ENCODE measurements at regions not wholly inside any gene's neighbourhood (a gene's known extent, or its start where the extent isn't known, plus 50 kb on each side); places are given as distances from the start of the nearest gene placed in this dataset.
"Not testable (repeated sequence)": the region's sequence is repeated elsewhere in the genome, so short reads cannot be mapped to it uniquely, and the experiment has no call there.

DNA sequence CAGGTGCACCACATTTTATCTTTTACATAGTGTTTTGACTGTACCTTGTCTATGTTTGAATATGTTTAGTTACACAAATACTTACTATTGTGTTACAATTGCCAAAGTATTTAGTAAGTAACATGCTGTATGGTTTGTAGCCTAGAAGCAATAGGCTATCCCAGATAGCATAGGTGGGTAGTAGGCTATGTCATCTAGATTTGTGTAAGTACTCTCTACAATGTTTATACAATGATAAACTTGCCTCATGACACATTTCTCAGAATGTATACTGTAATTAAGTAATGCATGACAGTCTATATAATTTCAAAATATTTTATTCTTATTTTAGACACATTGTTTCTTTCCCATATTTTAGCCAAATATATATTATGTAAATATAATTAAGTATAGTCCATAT lies 836.8 kb upstream of the CDH9 start:
- DNase-seq (ENCODE audit: extremely low spot score), result no peak
- intact Hi-C loops (cut with DNase I), result no loop called here
- no peak overlapping the region for H3K27ac ChIP-seq (replicated peaks in 1 of 4)
- H3K27me3 ChIP-seq, result no peaks in the 10 kb centered on the region
- no peak overlapping the region for H3K4me3 ChIP-seq
- peaks cover 0 to 9% (median 4%) of the 10 kb centered on the region in 4 donors for H3K9me3 ChIP-seq
- no peaks in the 10 kb centered on the region for H3K36me3 ChIP-seq
- no peak for TF ChIP-seq POLR2AphosphoS5 (IDR thresholded peaks at IDR 0.05)
- TF ChIP-seq EP300 (IDR thresholded peaks at IDR 0.05), result no peak
- TF ChIP-seq, protein P1, sequence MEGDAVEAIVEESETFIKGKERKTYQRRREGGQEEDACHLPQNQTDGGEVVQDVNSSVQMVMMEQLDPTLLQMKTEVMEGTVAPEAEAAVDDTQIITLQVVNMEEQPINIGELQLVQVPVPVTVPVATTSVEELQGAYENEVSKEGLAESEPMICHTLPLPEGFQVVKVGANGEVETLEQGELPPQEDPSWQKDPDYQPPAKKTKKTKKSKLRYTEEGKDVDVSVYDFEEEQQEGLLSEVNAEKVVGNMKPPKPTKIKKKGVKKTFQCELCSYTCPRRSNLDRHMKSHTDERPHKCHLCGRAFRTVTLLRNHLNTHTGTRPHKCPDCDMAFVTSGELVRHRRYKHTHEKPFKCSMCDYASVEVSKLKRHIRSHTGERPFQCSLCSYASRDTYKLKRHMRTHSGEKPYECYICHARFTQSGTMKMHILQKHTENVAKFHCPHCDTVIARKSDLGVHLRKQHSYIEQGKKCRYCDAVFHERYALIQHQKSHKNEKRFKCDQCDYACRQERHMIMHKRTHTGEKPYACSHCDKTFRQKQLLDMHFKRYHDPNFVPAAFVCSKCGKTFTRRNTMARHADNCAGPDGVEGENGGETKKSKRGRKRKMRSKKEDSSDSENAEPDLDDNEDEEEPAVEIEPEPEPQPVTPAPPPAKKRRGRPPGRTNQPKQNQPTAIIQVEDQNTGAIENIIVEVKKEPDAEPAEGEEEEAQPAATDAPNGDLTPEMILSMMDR (IDR thresholded peaks at IDR 0.05), result no peak
- TF ChIP-seq POLR2A (IDR thresholded peaks at IDR 0.05; ENCODE audit: low read depth), result no peak
- H3K4me1 ChIP-seq, result no peaks in the 10 kb centered on the region

DNA sequence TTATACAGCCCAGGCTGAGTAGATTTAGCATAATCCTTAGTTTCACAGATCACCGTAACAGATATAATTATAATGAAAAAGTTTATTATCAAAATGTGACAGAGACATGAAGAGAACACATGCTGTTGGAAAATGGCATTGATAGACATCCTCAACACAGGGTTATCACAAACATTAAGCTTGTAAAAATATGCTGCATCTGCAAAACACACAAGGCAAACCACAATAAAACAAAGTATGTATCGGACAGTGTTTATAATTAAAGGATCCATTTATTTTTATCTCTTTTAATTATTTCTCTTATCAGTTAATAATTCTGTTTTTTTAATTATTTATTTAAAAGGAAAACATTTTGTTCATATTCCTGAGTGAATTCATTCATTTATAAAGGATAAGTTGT lies 829.9 kb upstream of the CDH9 start:
- intact Hi-C loops (cut with DNase I), result no loop called here
- H3K27me3 ChIP-seq, result no peaks in the 10 kb centered on the region
- peaks cover 0 to 4% (median under 1%) of the 10 kb centered on the region in 4 donors for H3K9me3 ChIP-seq
- H3K4me3 ChIP-seq, result no peak overlapping the region
- H3K27ac ChIP-seq (replicated peaks in 1 of 4), result no peak overlapping the region
- H3K36me3 ChIP-seq, result no peaks in the 10 kb centered on the region
- WGBS, result 89% methylated on average over 2 of the region's 2 CpGs
- H3K4me1 ChIP-seq, result no peaks in the 10 kb centered on the region
- DNase-seq (ENCODE audit: extremely low spot score), result no peak
- TF ChIP-seq POLR2A (IDR thresholded peaks at IDR 0.05; ENCODE audit: low read depth) (no peak), POLR2AphosphoS5 (IDR thresholded peaks at IDR 0.05) (no peak), EP300 (IDR thresholded peaks at IDR 0.05) (no peak)
- TF ChIP-seq, protein P1 (IDR thresholded peaks at IDR 0.05), result no peak

DNA sequence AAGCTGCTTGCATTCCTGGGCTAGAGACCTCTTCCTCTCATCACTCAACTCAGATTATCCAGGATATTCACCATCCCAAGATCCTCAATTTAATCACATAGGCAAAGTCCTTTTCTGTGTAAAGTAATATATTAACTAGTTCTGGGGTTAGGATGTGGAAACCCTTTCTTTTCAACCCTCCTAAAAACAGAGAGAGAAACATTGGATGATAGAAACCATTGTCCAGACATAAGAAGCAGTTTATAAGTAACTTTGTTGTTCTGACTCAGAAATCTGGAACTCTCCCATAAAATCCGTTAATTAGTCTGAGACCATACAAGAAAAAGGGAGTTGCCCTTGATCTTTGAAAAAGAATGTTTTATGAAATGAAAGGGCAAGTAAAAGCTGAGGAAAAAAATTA lies 817.1 kb upstream of the CDH9 start:
- H3K36me3 ChIP-seq, result no peaks in the 10 kb centered on the region
- 67% methylated on average over 1 of the region's 1 CpG for WGBS
- TF ChIP-seq POLR2A (IDR thresholded peaks at IDR 0.05; ENCODE audit: low read depth) (no peak), EP300 (IDR thresholded peaks at IDR 0.05) (no peak), POLR2AphosphoS5 (IDR thresholded peaks at IDR 0.05) (no peak)
- TF ChIP-seq, protein P1 (IDR thresholded peaks at IDR 0.05), result no peak
- intact Hi-C loops (cut with DNase I), result no loop called here
- H3K27ac ChIP-seq (replicated peaks in 1 of 4), result no peak overlapping the region
- no peak overlapping the region for H3K4me3 ChIP-seq
- no peak for DNase-seq (ENCODE audit: extremely low spot score)
- H3K27me3 ChIP-seq, result no peaks in the 10 kb centered on the region
- no peaks in the 10 kb centered on the region for H3K4me1 ChIP-seq
- H3K9me3 ChIP-seq, result no peaks in the 10 kb centered on the region

DNA sequence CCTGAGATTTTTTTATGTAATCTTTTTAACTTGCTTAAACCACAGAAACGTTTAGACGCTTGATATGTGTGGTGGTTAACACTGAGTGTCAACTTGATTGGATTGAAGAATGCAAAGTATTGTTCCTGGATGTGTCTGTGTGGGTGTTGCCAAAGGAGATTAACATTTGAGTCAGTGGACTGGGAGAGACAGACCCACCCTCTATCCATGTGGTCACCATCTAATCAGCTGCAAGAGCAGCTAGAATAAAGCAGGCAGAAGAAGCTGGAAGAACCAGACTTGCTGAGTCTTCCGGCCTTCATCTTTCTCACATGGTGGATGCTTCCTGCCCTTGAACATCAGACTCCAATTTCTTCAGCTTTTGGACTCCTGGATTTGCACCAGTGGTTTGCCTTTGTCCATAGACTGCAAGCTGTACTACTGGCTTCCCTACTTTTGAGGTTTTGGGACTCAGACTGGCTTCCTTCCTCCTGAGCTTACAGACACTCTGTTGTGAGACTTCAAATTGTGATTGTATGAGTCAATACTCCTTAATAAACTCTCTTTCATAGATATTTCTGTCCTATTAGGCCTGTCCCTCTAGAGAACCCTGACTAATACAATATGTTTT lies 816.0 kb upstream of the CDH9 start:
- H3K36me3 ChIP-seq, result no peaks in the 10 kb centered on the region
- 63% methylated on average over 3 of the region's 3 CpGs for WGBS
- intact Hi-C loops (cut with DNase I), result no loop called here
- no peaks in the 10 kb centered on the region for H3K9me3 ChIP-seq
- no peak for TF ChIP-seq POLR2AphosphoS5 (IDR thresholded peaks at IDR 0.05)
- H3K4me3 ChIP-seq, result no peak overlapping the region
- no peaks in the 10 kb centered on the region for H3K4me1 ChIP-seq
- DNase-seq (ENCODE audit: extremely low spot score), result no peak
- H3K27ac ChIP-seq (replicated peaks in 1 of 4), result no peak overlapping the region
- H3K27me3 ChIP-seq, result no peaks in the 10 kb centered on the region

DNA sequence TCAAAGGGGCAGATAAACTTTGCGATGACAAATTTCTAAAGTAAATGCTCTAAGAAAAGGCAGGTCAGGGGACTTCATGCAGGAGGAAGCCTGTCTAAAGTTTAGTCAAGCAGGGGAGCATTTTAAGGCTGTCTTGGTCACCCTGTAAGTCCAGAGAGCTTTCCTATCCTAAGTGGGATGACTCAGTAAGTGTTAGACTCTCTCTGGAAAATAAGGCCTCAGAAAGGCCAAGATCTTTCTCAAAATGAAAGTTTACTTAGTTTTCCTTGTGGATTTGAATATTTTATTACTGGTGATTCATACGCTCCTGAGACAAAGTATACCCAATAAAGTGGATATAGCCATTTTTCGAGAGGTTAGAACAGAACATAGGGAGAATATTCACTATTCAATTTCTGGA lies 806.9 kb upstream of the CDH9 start:
- no peak for DNase-seq (ENCODE audit: extremely low spot score)
- Histone ChIP-seq H3K36me3 (no peaks in the 10 kb centered on the region), H3K4me3 (no peak overlapping the region), H3K4me1 (no peaks in the 10 kb centered on the region), H3K9me3 (no peaks in the 10 kb centered on the region), H3K27ac (replicated peaks in 1 of 4) (no peak overlapping the region), H3K27me3 (no peaks in the 10 kb centered on the region)
- 79% methylated on average over 3 of the region's 3 CpGs for WGBS
- TF ChIP-seq POLR2AphosphoS5 (IDR thresholded peaks at IDR 0.05), result no peak
- no peak for TF ChIP-seq EP300 (IDR thresholded peaks at IDR 0.05)
- no peak for TF ChIP-seq POLR2A (IDR thresholded peaks at IDR 0.05; ENCODE audit: low read depth)
- TF ChIP-seq, protein P1 (IDR thresholded peaks at IDR 0.05), result no peak
- intact Hi-C loops (cut with DNase I), result no loop called here

DNA sequence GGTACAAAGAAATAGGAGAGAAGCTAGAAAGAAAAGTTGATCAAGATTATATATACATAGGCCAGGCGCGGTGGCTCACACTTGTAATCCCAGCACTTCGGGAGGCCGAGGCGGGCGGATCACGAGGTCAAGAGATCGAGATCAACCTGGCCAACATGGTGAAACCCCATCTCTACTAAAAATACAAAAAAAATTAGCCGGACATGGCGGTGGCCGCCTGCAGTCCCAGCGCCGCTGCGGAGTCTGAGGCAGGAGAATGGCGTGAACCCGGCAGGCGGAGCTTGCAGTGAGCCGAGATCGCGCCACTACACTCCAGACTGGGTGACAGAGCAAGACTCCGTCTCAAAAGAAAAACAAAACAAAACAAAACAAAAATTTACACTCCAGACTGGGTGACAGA lies 798.3 kb upstream of the CDH9 start:
- H3K27me3 ChIP-seq; H3K27ac ChIP-seq (replicated peaks in 1 of 4); H3K36me3 ChIP-seq; H3K4me3 ChIP-seq; H3K9me3 ChIP-seq; intact Hi-C loops (cut with DNase I); H3K4me1 ChIP-seq; DNase-seq (ENCODE audit: extremely low spot score): not testable (repeated sequence)
- WGBS, result 95% methylated on average over 21 of the region's 21 CpGs
